Astrocyte (in vitro differentiated cells and primary cell): ENCODE measurements at regions not wholly inside any gene's neighbourhood (a gene's known extent, or its start where the extent isn't known, plus 50 kb on each side); places are given as distances from the start of the nearest gene placed in this dataset.

Experiments
- DNase-seq: peaks from one replicate; pipeline ENCODE4 v3.0.0-alpha.2; 2010; ENCODE audit warnings: low read depth
- FAIRE-seq: peaks from 2 replicates; lab custom pipeline; 2011; peaks lifted over from hg19 to GRCh38; lab: Jason Lieb, UNC
- H2AFZ ChIP-seq: 2 replicates; pipeline ENCODE4 v1.6.0; 2012; ENCODE audit warnings: low read depth, low read length, inconsistent platforms
- H3K27ac ChIP-seq: 2 replicates; pipeline ENCODE4 v1.5.1; 2011; ENCODE audit warnings: low read depth, low read length, inconsistent platforms
- H3K27me3 ChIP-seq: 2 replicates; pipeline ENCODE4 v1.6.0; 2011; ENCODE audit warnings: low read length, inconsistent platforms; ENCODE audit not compliant: insufficient read depth
- H3K36me3 ChIP-seq: 2 replicates; pipeline ENCODE4 v1.5.1; 2011; ENCODE audit warnings: low read length, inconsistent platforms; ENCODE audit not compliant: insufficient read depth
- H3K4me1 ChIP-seq: 2 replicates; pipeline ENCODE4 v1.5.1; 2011; ENCODE audit warnings: low read length, inconsistent platforms; ENCODE audit not compliant: insufficient read depth
- H3K4me2 ChIP-seq: 2 replicates; pipeline ENCODE4 v1.6.0; 2012; ENCODE audit warnings: low read length, inconsistent platforms
- H3K4me3 ChIP-seq: 2 replicates; pipeline ENCODE4 v1.5.1; 2011; ENCODE audit warnings: low read depth, mild to moderate bottlenecking, low read length, inconsistent platforms; ENCODE audit not compliant: insufficient read depth
- H3K79me2 ChIP-seq: 2 replicates; pipeline ENCODE4 v1.6.0; 2012; ENCODE audit warnings: mild to moderate bottlenecking, low read length, inconsistent platforms; ENCODE audit not compliant: insufficient read depth
- H3K9ac ChIP-seq: 2 replicates; pipeline ENCODE4 v1.6.0; 2012; ENCODE audit warnings: mild to moderate bottlenecking, low read length, inconsistent platforms
- H3K9me3 ChIP-seq: 2 replicates; pipeline ENCODE4 v1.5.1; 2012; ENCODE audit warnings: low read depth, mild to moderate bottlenecking, low read length, inconsistent platforms; ENCODE audit not compliant: insufficient read depth
- H4K20me1 ChIP-seq: 2 replicates; pipeline ENCODE4 v1.6.0; 2012; ENCODE audit warnings: low read length, inconsistent platforms; ENCODE audit not compliant: insufficient read depth
- H3K27ac Mint-ChIP-seq: one replicate; pipeline ENCODE4 v1.8.0; 2021; ENCODE audit warnings: mild to moderate bottlenecking, mixed read lengths; ENCODE audit not compliant: unreplicated experiment
- H3K27me3 Mint-ChIP-seq: one replicate; pipeline ENCODE4 v1.8.0; 2021; ENCODE audit warnings: low read depth, mixed read lengths; ENCODE audit not compliant: unreplicated experiment
- H3K36me3 Mint-ChIP-seq: one replicate; pipeline ENCODE4 v1.8.0; 2021; ENCODE audit warnings: low read depth, mixed read lengths; ENCODE audit not compliant: unreplicated experiment
- H3K4me1 Mint-ChIP-seq: one replicate; pipeline ENCODE4 v1.8.0; 2021; ENCODE audit warnings: low read depth, mixed read lengths; ENCODE audit not compliant: unreplicated experiment
- H3K4me3 Mint-ChIP-seq: one replicate; pipeline ENCODE4 v1.8.0; 2021; ENCODE audit warnings: mild to moderate bottlenecking, moderate library complexity, mixed read lengths; ENCODE audit not compliant: unreplicated experiment
- H3K9me3 Mint-ChIP-seq: one replicate; pipeline ENCODE4 v1.8.0; 2021; ENCODE audit warnings: mild to moderate bottlenecking, mixed read lengths; ENCODE audit not compliant: unreplicated experiment
- EZH2 ChIP-seq: IDR thresholded peaks from 2 replicates; pipeline ENCODE4 v1.6.1; 2012; ENCODE audit warnings: mild to moderate bottlenecking, low read length, inconsistent platforms; ENCODE audit not compliant: insufficient read depth
- TF ChIP-seq, protein P1 (sequence below): IDR thresholded peaks from 2 replicates; pipeline ENCODE4 v1.5.1; 2011; ENCODE audit warnings: low read depth, mild to moderate bottlenecking, inconsistent platforms, low read length, moderate library complexity; ENCODE audit not compliant: insufficient read depth

DNA sequence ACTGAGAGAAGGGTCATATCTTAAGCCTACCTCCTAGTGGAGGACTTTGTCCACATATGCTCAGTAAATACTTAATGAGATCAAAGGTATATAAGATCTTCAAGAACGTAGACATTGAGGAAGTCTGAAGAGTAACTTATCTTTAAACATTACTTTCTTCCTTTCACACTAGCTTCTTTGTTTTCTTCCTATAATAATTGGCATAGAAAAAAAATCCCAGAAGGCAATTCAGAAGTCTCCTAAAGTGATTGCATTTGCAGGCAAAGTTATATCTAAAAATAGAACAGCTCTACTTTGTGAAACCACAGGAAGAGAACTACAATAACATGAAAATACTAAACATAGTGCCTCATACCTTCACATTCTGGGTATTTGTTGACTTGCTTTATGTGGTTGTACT is 150.4 kb downstream of the PPP1R3A start:
- DNase-seq (peak; percentile 19), FAIRE-seq (no peak)

DNA sequence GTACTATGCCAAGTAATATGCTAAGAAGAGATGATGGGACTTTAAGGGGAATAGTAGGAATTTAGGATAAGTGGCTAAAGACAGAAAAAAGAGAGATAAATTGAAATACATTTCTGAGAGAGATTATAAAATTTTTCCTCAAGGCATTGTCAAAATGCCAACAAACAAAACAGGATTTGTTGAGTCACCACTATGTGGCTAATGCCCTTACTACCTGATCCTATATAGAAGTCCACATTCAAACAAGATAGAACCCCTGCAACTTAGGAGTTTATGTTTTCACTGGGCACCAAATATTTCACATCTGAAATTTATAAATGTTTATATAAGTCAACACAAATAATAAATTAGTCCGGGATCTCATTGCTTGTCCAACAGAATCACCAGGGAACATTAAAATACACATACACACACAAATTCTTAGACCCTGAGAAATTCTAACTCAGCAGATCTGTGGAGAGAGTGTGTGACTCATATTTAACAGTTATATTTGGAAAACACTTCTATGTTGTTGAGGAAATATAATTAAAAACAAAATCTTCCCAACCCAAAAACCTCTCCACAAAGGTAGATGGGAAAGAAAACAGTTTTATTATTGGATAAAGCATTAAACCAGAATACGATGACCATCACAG is 154.3 kb downstream of the PPP1R3A start:
- Histone ChIP-seq H3K4me2 (no peak overlapping the region), H3K9ac (no peak overlapping the region), H3K9me3 (no peaks in the 10 kb centered on the region), H4K20me1 (no peaks in the 10 kb centered on the region), H3K4me3 (no peak overlapping the region), H3K27me3 (no peaks in the 10 kb centered on the region), H2AFZ (no peak overlapping the region), H3K27ac (no peak overlapping the region), H3K36me3 (no peaks in the 10 kb centered on the region), H3K4me1 (no peaks in the 10 kb centered on the region), H3K79me2 (no peaks in the 10 kb centered on the region)
- TF ChIP-seq EZH2, result no peak
- TF ChIP-seq, protein P1, sequence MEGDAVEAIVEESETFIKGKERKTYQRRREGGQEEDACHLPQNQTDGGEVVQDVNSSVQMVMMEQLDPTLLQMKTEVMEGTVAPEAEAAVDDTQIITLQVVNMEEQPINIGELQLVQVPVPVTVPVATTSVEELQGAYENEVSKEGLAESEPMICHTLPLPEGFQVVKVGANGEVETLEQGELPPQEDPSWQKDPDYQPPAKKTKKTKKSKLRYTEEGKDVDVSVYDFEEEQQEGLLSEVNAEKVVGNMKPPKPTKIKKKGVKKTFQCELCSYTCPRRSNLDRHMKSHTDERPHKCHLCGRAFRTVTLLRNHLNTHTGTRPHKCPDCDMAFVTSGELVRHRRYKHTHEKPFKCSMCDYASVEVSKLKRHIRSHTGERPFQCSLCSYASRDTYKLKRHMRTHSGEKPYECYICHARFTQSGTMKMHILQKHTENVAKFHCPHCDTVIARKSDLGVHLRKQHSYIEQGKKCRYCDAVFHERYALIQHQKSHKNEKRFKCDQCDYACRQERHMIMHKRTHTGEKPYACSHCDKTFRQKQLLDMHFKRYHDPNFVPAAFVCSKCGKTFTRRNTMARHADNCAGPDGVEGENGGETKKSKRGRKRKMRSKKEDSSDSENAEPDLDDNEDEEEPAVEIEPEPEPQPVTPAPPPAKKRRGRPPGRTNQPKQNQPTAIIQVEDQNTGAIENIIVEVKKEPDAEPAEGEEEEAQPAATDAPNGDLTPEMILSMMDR, result no peak
- Mint-ChIP-seq H3K4me3 (no peak overlapping the region), H3K36me3 (no peaks in the 10 kb centered on the region), H3K27ac (no peak overlapping the region), H3K4me1 (peaks cover 9% of the 10 kb centered on the region), H3K9me3 (no peaks in the 10 kb centered on the region), H3K27me3 (no peaks in the 10 kb centered on the region)
- FAIRE-seq, result no peak
- DNase-seq, result no peak

More for the DNA sequence above, 150.4 kb downstream of the PPP1R3A start:
- no peaks in the 10 kb centered on the region for H3K4me1 ChIP-seq
- H3K9me3 ChIP-seq, result no peaks in the 10 kb centered on the region
- no peaks in the 10 kb centered on the region for H3K9me3 Mint-ChIP-seq
- no peaks in the 10 kb centered on the region for H3K27me3 ChIP-seq
- no peak overlapping the region for H3K4me3 ChIP-seq
- H3K4me2 ChIP-seq, result no peak overlapping the region
- H2AFZ ChIP-seq, result no peak overlapping the region
- H3K4me3 Mint-ChIP-seq, result no peak overlapping the region
- no peak overlapping the region for H3K27ac ChIP-seq
- TF ChIP-seq EZH2, result no peak
- TF ChIP-seq, protein P1, result no peak
- H3K27me3 Mint-ChIP-seq, result no peaks in the 10 kb centered on the region
- no peaks in the 10 kb centered on the region for H3K79me2 ChIP-seq
- H3K36me3 ChIP-seq, result no peaks in the 10 kb centered on the region
- H3K27ac Mint-ChIP-seq, result no peak overlapping the region
- H3K4me1 Mint-ChIP-seq, result peaks cover 9% of the 10 kb centered on the region
- H3K9ac ChIP-seq, result no peak overlapping the region
- no peaks in the 10 kb centered on the region for H3K36me3 Mint-ChIP-seq
- no peaks in the 10 kb centered on the region for H4K20me1 ChIP-seq

DNA sequence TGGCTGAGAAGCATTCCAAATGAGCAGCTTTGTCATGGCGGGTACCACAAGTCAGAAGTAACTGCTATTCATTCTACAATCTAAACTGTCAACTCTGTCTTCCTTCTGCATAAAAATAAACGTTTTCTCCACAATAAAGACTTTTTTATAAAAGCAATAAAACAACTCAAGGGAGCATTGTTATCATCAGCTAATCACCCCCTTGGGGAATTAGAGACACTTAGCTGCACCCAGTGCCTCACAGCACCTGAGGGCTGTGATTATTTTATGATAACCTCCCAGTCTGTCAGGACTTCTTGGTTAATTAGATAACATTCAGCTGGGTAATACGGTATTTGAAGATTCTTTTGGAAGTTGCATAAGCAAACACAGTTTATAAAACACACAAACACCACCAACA is 155.6 kb downstream of the PPP1R3A start:
- Histone ChIP-seq H4K20me1 (no peaks in the 10 kb centered on the region), H3K4me2 (no peak overlapping the region), H3K36me3 (no peaks in the 10 kb centered on the region), H3K79me2 (no peaks in the 10 kb centered on the region), H2AFZ (no peak overlapping the region), H3K4me3 (no peak overlapping the region), H3K27ac (no peak overlapping the region), H3K4me1 (no peaks in the 10 kb centered on the region), H3K27me3 (no peaks in the 10 kb centered on the region), H3K9me3 (no peaks in the 10 kb centered on the region), H3K9ac (no peak overlapping the region)
- Mint-ChIP-seq H3K4me1 (peaks cover 7% of the 10 kb centered on the region), H3K9me3 (no peaks in the 10 kb centered on the region), H3K27me3 (no peaks in the 10 kb centered on the region), H3K4me3 (no peak overlapping the region), H3K27ac (no peak overlapping the region), H3K36me3 (no peaks in the 10 kb centered on the region)
- no peak for DNase-seq
- no peak for FAIRE-seq
- TF ChIP-seq, protein P1, result no peak
- TF ChIP-seq EZH2, result no peak
